IPS-18c (cell line): ENCODE measurements at regions not wholly inside any gene's neighbourhood (a gene's known extent, or its start where the extent isn't known, plus 50 kb on each side); places are given as distances from the start of the nearest gene placed in this dataset.

Experiments used
- H3K4me3 ChIP-seq: 2 replicates; pipeline ENCODE4 v1.7.0; 2013; ENCODE audit warnings: low read depth, mild to moderate bottlenecking, low read length, moderate library complexity; ENCODE audit not compliant: insufficient read depth
- H3K9me3 ChIP-seq: one replicate; pipeline ENCODE4 v1.6.1; 2013; ENCODE audit warnings: mild to moderate bottlenecking, low read length, moderate library complexity; ENCODE audit not compliant: control insufficient read depth, insufficient read depth

GRCh38 chr11:38278457-38279141, 1680.6 kb upstream of the RAG2 start:
- H3K4me3 ChIP-seq = no peak overlapping the region
- peaks cover 2% of the 10 kb centered on the region for H3K9me3 ChIP-seq

DNA sequence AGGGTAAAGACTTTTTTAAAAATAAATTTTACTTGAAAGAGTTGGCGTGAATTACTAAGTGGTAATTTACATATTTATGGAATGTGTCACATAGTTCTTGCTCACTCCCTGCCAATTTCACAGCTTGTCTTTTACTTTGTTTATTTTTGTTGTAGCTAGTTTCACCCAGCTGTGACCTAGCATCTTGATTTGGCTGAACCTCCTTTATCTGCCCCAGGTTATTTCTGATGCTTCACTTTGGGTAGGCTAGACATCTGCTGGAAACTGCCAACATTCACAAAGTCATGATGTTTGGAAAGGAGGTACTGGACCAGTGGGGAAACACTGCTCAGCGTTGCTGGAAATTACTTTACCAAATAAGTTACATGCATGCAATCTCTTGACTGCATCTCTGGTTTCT, 1676.0 kb upstream of the RAG2 start:
- peaks cover 2% of the 10 kb centered on the region for H3K9me3 ChIP-seq
- no peak overlapping the region for H3K4me3 ChIP-seq

DNA sequence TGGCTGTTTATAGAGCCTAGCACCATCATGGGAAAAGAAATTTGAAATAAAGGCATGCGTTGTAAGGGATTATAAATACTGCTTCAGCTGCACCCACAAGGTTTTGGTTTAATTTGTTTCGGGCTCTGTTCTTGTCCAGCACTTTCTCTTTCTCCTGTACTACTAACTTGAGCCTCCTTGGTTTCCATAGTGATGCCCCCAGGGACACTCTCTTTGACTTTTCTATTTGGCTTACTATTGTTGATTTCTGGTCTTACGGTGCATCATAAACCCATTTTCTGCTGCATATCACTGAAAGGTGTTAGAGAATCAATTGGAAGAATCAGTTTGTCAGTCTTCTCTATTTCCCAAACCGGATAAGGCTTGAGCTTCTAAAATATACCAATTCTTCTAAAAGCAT, 1674.3 kb upstream of the RAG2 start:
- H3K4me3 ChIP-seq = no peak overlapping the region
- no peaks in the 10 kb centered on the region for H3K9me3 ChIP-seq

DNA sequence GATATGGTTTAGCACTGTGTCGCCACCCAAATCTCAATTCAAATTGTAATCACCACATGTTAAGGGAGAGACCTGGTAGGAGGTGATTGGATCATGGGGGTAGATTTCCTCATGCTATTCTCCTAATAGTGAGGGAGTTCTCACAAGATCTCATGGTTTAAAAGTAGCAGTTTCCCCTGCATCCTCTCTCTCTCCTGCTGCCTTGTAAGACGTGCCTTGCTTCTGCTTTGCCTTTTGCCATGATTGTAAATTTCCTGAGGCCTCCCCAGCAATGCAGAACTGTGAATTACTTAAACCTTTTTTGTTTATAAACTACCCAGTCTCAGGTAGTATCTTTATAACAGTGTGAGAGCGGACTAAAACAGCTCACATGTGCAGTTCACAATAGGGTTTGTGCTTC, 1668.7 kb upstream of the RAG2 start:
- no peak overlapping the region for H3K4me3 ChIP-seq
- no peaks in the 10 kb centered on the region for H3K9me3 ChIP-seq

DNA sequence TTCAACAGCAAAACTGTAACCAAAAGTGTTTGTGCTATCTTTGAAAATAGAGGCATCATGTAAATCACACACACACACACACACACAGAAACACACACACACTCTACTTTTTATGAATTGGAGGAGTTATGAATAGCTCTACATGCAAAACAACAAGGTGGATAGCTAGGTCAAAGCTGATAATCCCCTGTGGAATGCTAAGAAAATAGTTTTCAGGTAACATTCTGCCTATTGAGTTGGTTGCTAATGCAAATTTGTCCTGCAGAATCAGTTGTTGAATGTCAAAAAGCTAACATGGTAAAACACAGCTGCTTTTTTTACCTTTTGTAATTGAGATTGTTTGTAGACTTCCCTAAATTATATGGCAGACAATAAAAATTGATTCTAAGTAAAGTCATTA, 1658.4 kb upstream of the RAG2 start:
- Histone ChIP-seq H3K9me3 (no peaks in the 10 kb centered on the region), H3K4me3 (no peak overlapping the region)

DNA sequence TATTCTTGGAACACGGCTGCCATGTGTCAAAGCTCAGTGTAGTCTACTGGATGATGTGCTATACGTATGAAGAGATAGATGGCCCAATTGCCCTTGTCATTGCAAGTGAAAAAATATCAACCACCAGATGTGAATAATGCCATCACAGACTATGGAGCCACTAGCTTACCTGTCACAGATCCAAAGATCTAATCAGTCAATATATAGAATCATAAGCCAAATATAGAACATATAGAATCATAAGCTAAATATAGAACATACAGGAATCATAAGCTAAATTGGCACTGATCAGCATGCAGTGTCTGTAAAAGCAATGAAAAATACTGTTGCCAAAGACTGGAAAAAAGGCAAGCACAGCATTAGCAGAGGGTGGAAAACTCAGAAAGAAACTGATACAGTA, 1656.9 kb upstream of the RAG2 start:
- Histone ChIP-seq H3K9me3 (no peaks in the 10 kb centered on the region), H3K4me3 (no peak overlapping the region)

- no peak overlapping the region for H3K4me3 ChIP-seq
- peaks cover 3% of the 10 kb centered on the region for H3K9me3 ChIP-seq
Measured at GRCh38 chr11:38252620-38253019, 1654.6 kb upstream of the RAG2 start.

DNA sequence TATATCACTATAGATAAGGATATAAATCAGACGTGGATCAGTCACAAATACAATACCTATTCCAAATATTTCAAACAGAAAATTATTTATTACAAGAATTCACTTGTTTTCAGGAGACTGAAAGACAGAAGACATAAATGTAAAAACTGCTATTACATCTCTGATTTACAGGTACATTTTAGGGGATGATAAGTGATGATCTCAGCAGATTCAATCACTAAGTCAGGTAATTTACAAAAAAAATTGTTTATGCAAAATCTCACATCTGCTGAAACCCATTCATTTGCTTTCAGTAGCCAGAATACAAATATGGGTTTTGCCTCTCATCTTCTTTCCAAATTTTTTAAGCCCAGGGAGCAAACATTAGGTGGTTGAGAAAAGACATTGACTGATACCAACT, 1648.4 kb upstream of the RAG2 start:
- H3K9me3 ChIP-seq = peaks cover 3% of the 10 kb centered on the region
- H3K4me3 ChIP-seq = no peak overlapping the region

GRCh38 chr11:38226684-38227083, 1628.6 kb upstream of the RAG2 start:
- H3K9me3 ChIP-seq = peaks cover 11% of the 10 kb centered on the region
- H3K4me3 ChIP-seq = no peak overlapping the region

DNA sequence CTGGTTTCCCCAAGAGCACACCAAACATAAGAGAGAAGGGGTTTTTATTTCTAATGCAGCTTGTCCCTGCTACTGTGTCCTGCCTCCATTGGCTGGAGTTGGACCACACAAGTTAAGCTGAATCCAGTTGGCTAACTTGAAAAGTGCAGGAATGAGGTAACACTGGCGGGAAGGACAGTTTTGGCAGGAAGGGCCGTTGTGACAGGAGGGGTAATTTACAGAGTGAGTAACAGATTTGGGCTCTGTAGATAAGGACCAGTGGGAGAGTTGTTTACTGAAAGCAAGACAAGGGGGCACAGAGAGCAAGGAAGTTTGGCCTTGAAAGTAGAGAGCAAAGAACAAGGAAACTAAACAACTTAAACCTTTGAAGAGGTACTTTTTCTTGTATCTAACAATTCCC, 1623.3 kb upstream of the RAG2 start:
- no peak overlapping the region for H3K4me3 ChIP-seq

DNA sequence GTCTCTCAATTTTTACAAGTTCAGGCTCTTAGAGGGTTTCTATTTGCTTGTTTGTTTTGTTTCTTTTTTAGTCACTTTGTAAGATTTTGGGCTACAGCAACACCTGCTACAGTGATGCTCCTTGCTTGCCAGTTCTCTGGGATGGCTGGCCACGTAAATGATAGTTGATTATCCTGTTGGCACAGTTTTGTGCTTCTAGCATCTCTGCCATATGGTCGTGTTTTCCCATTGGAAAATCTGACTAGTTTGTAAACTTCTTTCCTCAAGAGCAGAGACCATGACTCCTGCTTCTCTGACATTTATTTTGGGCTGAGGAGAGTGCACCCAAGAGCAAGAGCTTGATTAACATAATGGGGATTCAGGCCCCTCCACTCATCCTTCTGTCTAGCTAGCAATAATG, 1621.6 kb upstream of the RAG2 start:
- H3K9me3 ChIP-seq = peaks cover 8% of the 10 kb centered on the region
- H3K4me3 ChIP-seq = no peak overlapping the region

More for the DNA sequence above, 1623.3 kb upstream of the RAG2 start:
- H3K9me3 ChIP-seq = peaks cover 11% of the 10 kb centered on the region

DNA sequence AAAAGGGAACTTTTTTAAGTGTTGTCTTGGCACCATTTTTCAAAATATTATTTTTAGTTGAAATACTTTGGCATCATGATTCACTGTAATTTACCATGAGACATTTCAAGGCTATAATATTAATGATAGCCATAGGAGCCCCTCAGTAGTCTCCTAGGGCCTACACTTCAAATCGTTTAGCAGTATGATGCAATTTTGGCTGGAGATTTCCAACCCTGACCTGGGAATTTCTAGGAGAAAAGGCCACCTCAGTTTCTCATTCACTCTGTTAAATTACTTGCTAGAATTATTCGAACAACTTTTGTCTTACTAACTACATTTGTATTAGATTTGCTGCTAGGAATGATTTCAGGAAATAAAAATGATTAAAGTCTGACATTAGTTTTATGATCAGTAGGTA, 1610.9 kb upstream of the RAG2 start:
- Histone ChIP-seq H3K9me3 (no peaks in the 10 kb centered on the region), H3K4me3 (no peak overlapping the region)

DNA sequence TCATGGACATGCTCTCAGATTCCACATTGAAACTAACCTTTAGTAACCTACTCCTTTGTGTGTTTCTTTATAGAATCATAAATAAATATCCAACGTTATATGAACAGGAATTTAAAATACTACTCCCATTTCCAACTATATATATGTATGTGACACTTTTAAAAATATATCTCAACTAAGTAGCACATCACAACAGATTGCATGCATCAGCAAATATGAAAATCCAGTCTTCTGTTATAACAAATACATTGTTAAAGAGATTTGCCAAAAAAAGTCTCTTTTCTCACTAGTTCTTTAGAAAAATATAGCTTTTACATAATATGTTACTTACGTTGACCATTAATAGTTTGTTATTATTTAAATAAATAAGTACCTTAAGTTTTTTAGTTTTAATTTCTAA, 1608.6 kb upstream of the RAG2 start:
- H3K9me3 ChIP-seq = no peaks in the 10 kb centered on the region
- no peak overlapping the region for H3K4me3 ChIP-seq

DNA sequence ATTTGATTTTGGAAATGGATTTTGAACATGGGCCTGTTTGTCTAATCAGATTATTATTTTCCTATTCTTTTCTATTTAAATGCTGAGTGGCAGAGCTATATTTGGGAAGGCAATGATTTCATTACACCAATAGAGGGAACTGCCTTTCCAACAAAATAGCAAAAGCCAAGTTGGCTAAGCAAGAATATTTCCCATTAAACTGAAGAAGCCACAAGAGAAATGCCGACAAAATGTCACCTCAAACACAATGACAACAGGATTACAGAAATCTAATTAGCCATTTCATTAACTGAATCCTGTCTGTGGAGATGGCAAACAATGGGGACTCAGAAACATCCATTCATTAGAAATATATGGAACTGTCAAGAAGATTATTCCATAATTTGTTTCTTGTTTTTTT, 1593.1 kb upstream of the RAG2 start:
- Histone ChIP-seq H3K9me3 (peaks cover 2% of the 10 kb centered on the region), H3K4me3 (no peak overlapping the region)

GRCh38 chr11:38182126-38182866, 1584.3 kb upstream of the RAG2 start:
- H3K9me3 ChIP-seq = no peaks in the 10 kb centered on the region
- no peak overlapping the region for H3K4me3 ChIP-seq

DNA sequence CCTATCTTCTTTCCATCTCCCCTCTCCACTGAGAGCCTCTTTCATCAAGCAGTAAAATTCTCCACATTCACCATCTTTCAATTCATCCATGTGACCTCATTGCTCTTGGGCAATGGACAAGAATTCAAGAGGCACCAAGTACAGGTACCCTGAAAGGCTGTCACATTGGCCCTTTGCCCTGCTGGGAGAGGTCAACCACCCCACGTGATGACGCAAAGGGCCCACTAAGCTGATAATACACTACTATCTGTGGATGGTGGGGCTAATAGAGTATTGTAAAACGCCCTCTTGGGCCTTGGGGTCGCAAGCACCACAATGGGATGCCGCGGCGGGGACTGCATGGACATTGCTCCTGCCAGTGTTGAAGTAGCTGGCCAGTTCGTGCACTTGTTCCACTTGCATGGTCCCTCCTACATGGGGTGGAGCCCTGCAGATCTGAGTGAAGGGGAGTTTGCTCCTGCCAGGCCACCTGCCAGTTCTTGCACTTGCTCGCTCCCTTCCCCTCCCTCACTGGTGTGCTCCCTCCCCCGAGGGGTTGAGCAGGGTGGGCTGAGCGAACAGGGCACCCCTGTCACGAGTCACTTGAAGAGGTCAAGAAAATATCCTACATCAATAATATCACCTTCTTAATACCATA, 1578.8 kb upstream of the RAG2 start:
- Histone ChIP-seq H3K4me3 (no peak overlapping the region), H3K9me3 (no peaks in the 10 kb centered on the region)

DNA sequence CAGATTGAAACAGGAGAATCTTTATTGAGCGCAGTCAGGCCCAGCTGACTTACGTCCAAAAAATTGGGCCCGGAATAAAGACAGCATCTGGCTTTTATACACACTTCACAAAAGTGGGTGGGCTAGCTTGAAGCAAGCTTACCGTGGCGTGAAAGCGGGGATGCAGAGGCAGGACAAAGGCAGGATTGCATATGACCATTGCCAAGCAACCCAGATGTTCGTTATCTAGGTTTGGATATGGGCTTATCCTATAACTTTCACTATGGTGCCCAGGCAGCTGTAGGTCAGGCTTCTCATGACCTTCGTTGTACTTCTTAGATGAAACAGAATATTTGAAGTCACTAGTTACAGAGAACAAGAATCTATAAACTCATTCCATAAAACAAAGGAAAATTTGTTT, 1575.6 kb upstream of the RAG2 start:
- no peak overlapping the region for H3K4me3 ChIP-seq
- no peaks in the 10 kb centered on the region for H3K9me3 ChIP-seq

DNA sequence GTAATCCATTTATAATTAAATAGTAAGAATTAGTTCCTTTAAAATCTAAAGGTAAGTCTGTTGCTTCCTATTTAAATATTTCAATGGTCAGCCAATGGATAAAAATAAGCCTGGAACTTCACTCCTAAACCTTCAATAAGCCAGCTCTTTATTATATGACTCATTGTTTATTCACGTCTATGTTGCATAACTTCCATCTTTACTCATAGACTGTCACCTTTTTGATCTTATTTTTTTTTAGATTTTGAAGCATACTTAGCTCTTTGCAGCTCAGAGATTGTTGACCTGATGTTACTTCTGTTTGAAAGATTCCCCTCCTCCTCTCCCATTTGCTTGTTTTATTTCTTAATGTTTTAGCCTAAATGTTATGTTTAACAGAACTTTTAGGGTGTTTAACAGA, 1571.2 kb upstream of the RAG2 start:
- Histone ChIP-seq H3K4me3 (no peak overlapping the region), H3K9me3 (no peaks in the 10 kb centered on the region)
